Endometrium (tissue), 2 donors: ENCODE measurements at regions not wholly inside any gene's neighbourhood (a gene's known extent, or its start where the extent isn't known, plus 50 kb on each side); places are given as distances from the start of the nearest gene placed in this dataset.
"Not testable (repeated sequence)": the region's sequence is repeated elsewhere in the genome, so short reads cannot be mapped to it uniquely, and the experiment has no call there.

Experiments
- FAIRE-seq: peaks from 2 replicates; lab custom pipeline; 2012; peaks lifted over from hg19 to GRCh38; lab: Jason Lieb, UNC
- donor health status: control.
- donor health status: control.

- FAIRE-seq = not testable (repeated sequence)
Measured at GRCh38 chr17:64800987-64801386, 118.3 kb downstream of the LRRC37A3 start.

- not testable (repeated sequence) for FAIRE-seq
Measured at GRCh38 chr17:64800361-64800895, 118.8 kb downstream of the LRRC37A3 start.

- FAIRE-seq = not testable (repeated sequence)
Measured at GRCh38 chr17:64799543-64800188, 119.6 kb downstream of the LRRC37A3 start.

- FAIRE-seq = not testable (repeated sequence)
Measured at GRCh38 chr17:64798961-64799360, 120.3 kb downstream of the LRRC37A3 start.

- not testable (repeated sequence) for FAIRE-seq
Measured at GRCh38 chr17:64798489-64798790, 120.8 kb downstream of the LRRC37A3 start.

GRCh38 chr17:64797746-64798488, 121.4 kb downstream of the LRRC37A3 start:
- FAIRE-seq = not testable (repeated sequence)

- not testable (repeated sequence) for FAIRE-seq
Measured at GRCh38 chr17:64795342-64795741, 123.9 kb downstream of the LRRC37A3 start.

GRCh38 chr17:64794548-64795274, 124.6 kb downstream of the LRRC37A3 start:
- not testable (repeated sequence) for FAIRE-seq

- not testable (repeated sequence) for FAIRE-seq
Measured at GRCh38 chr17:64794113-64794512, 125.2 kb downstream of the LRRC37A3 start.

GRCh38 chr17:64792793-64793575, 126.3 kb downstream of the LRRC37A3 start:
- not testable (repeated sequence) for FAIRE-seq

- not testable (repeated sequence) for FAIRE-seq
Measured at GRCh38 chr17:64792276-64792675, 127.0 kb downstream of the LRRC37A3 start.

GRCh38 chr17:64791691-64792090, 127.6 kb downstream of the LRRC37A3 start:
- not testable (repeated sequence) for FAIRE-seq

- FAIRE-seq = not testable (repeated sequence)
Measured at GRCh38 chr17:64791226-64791625, 128.1 kb downstream of the LRRC37A3 start.

- FAIRE-seq = not testable (repeated sequence)
Measured at GRCh38 chr17:64790690-64791089, 128.6 kb upstream of the SMURF2 start.

- FAIRE-seq = not testable (repeated sequence)
Measured at GRCh38 chr17:64790193-64790592, 128.1 kb upstream of the SMURF2 start.

GRCh38 chr17:64789061-64789445, 126.9 kb upstream of the SMURF2 start:
- not testable (repeated sequence) for FAIRE-seq

GRCh38 chr17:64788286-64789060, 126.4 kb upstream of the SMURF2 start:
- FAIRE-seq = no peak

GRCh38 chr17:64787921-64788271, 125.8 kb upstream of the SMURF2 start:
- no peak for FAIRE-seq

- FAIRE-seq = no peak
Measured at GRCh38 chr17:64787255-64787920, 125.3 kb upstream of the SMURF2 start.

GRCh38 chr17:64786337-64786736, 124.2 kb upstream of the SMURF2 start:
- FAIRE-seq = no peak

- no peak for FAIRE-seq
Measured at GRCh38 chr17:64785011-64785421, 122.9 kb upstream of the SMURF2 start.
